Pancreas (tissue), 10 donors: ENCODE measurements at regions not wholly inside any gene's neighbourhood (a gene's known extent, or its start where the extent isn't known, plus 50 kb on each side); places are given as distances from the start of the nearest gene placed in this dataset.

Source experiments
- ATAC-seq, 4 donors: fragments of 200-7000 bp; cut with Tn5 transposase; one replicate each; pipeline versions ENCODE4 v1.8.0 to v1.9.1; 2020; ENCODE audit warnings: mild to moderate bottlenecking in 4 of 4, moderate library complexity in 4 of 4
- DNase-seq, 6 donors: peaks; one replicate each; pipeline ENCODE4 v3.0.0-alpha.2; 2020
- FAIRE-seq: peaks from 2 replicates; lab custom pipeline; 2012; peaks lifted over from hg19 to GRCh38; lab: Jason Lieb, UNC
- H3K27ac ChIP-seq, 4 donors: fragments of 200-600 bp; sonication (generic); 1 replicate in 3 of 4; 2 replicates in 1 of 4; pipeline versions ENCODE4 v1.5.0 to v1.8.0; 2020
- H3K27me3 ChIP-seq, 4 donors: fragments of 200-600 bp; one replicate each; pipeline ENCODE4 v1.8.0; 2021
- H3K36me3 ChIP-seq, 3 donors: fragments of 200-600 bp; sonication (generic) in 1 of 3; one replicate each; pipeline versions ENCODE4 v1.5.0 to v1.8.0; 2020 to 2021
- H3K4me1 ChIP-seq, 3 donors: fragments of 200-600 bp; one replicate each; pipeline ENCODE4 v1.8.0; 2021
- H3K4me3 ChIP-seq, 4 donors: fragments of 200-600 bp; sonication (generic) in 2 of 4; one replicate each; pipeline versions ENCODE4 v1.5.0 to v1.8.0; 2020 to 2021
- H3K9me3 ChIP-seq, 4 donors: fragments of 200-600 bp; one replicate each; pipeline ENCODE4 v1.8.0; 2021
- CTCF ChIP-seq, 4 donors: fragments of 200-600 bp; sonication (generic) in 3 of 4; IDR thresholded peaks; one replicate each; pipeline versions ENCODE4 v1.5.0 to v1.8.0; 2021; ENCODE audit warnings: antibody characterized with exemption in 4 of 4
- WGBS, 2 donors: extraction: QIAGEN DNeasy Blood & Tissue Kit; methylation state at CpG; one replicate each; pipeline ENCODE4 v1.1.7; 2013; 5-methylcytosine and 5-hydroxymethylcytosine counted together
- intact Hi-C, 3 donors: fragments of 100-400 bp; cut with DNase I; formaldehyde crosslinking; loops; one replicate each; pipeline versions ENCODE4 v1.11.1 to v1.14.2; 2022
- donor health status: healthy with polysubstance abuse.
- donor health status: DM: no; HTN: no; CAD: no; lungs with moderate emphysema.
- donor health status: DM: no; HTN: no; CAD: no.
- donor health status: control.
- donor health status: control.
- donor health status: Bipolar disorder and iron deficiency.
- donor health status: DM: yes; HTN: yes; CAD: no.
- donor health status: DM: no; HTN: no; CAD: no.
- donor health status: DM: no; HTN: no; CAD: no.
- donor health status: DM: yes; HTN: yes; CAD: no.

- WGBS, 2 donors: 74 to 78% methylated on average over 2 of the region's 2 CpGs
- Histone ChIP-seq H3K27me3 (no peaks in the 10 kb centered on the region), H3K27ac (no peak overlapping the region), H3K4me1 (no peaks in the 10 kb centered on the region), H3K4me3 (no peak overlapping the region), H3K36me3 (no peaks in the 10 kb centered on the region), H3K9me3 (no peaks in the 10 kb centered on the region)
- DNase-seq (no peak), ATAC-seq (no peak), FAIRE-seq (no peak)
- TF ChIP-seq CTCF (IDR thresholded peaks at IDR 0.05): no peak
- intact Hi-C loops: no loop called here
These were observed 72.6 kb upstream of the BICD1 start for GRCh38 chr12:32034045-32034444.

- H3K27me3 ChIP-seq: no peaks in the 10 kb centered on the region
- no peak overlapping the region for H3K4me3 ChIP-seq
- no peaks in the 10 kb centered on the region for H3K4me1 ChIP-seq
- TF ChIP-seq CTCF (IDR thresholded peaks at IDR 0.05): no peak
- no peak overlapping the region for H3K27ac ChIP-seq
- 76% methylated on average over 11 of the region's 11 CpGs for WGBS, 2 donors
- no peaks in the 10 kb centered on the region for H3K36me3 ChIP-seq
- intact Hi-C loops: no loop called here
- ATAC-seq (no peak), FAIRE-seq (no peak), DNase-seq (no peak)
- no peaks in the 10 kb centered on the region for H3K9me3 ChIP-seq
These were observed 70.0 kb upstream of the BICD1 start for GRCh38 chr12:32036477-32037263.

GRCh38 chr12:32039347-32039746, 67.3 kb upstream of the BICD1 start:
- TF ChIP-seq CTCF (IDR thresholded peaks at IDR 0.05): no peak
- H3K27ac ChIP-seq: no peak overlapping the region
- no peak for ATAC-seq
- no peak overlapping the region for H3K4me3 ChIP-seq
- no peaks in the 10 kb centered on the region for H3K9me3 ChIP-seq
- no peak for FAIRE-seq
- H3K36me3 ChIP-seq: no peaks in the 10 kb centered on the region
- WGBS, 2 donors: 63 to 65% methylated on average over 9 of the region's 9 CpGs
- no peak for DNase-seq
- H3K27me3 ChIP-seq: no peaks in the 10 kb centered on the region
- H3K4me1 ChIP-seq: no peaks in the 10 kb centered on the region
- intact Hi-C loops: no loop called here

- TF ChIP-seq CTCF (IDR thresholded peaks at IDR 0.05): no peak
- FAIRE-seq: no peak
These were observed 66.6 kb upstream of the BICD1 start for GRCh38 chr12:32039917-32040575.

More at GRCh38 chr12:32039917-32040575, 66.6 kb upstream of the BICD1 start:
- H3K27me3 ChIP-seq: no peaks in the 10 kb centered on the region
- H3K36me3 ChIP-seq: no peaks in the 10 kb centered on the region
- no peak overlapping the region for H3K4me3 ChIP-seq
- no peak overlapping the region for H3K27ac ChIP-seq
- intact Hi-C loops: no loop called here
- ATAC-seq (no peak), DNase-seq (no peak)
- H3K9me3 ChIP-seq: no peaks in the 10 kb centered on the region
- no peaks in the 10 kb centered on the region for H3K4me1 ChIP-seq
- WGBS, 2 donors: 42 to 43% methylated on average over 6 of the region's 6 CpGs
